Loucy (cell line): ENCODE measurements at regions not wholly inside any gene's neighbourhood (a gene's known extent, or its start where the extent isn't known, plus 50 kb on each side); places are given as distances from the start of the nearest gene placed in this dataset.

ENCODE experiments used
- EZH2phosphoT487 ChIP-seq: fragments of 200-600 bp; IDR thresholded peaks from 2 replicates; pipeline ENCODE4 v1.6.1; 2018; ENCODE audit warnings: antibody characterized with exemption, mild to moderate bottlenecking, moderate library complexity, borderline replicate concordance
- TF ChIP-seq, protein P1 (sequence below): fragments of 200-600 bp; sonication (generic); conservative IDR thresholded peaks from 2 replicates; pipeline ENCODE4 v1.5.1; 2014; ENCODE audit warnings: mild to moderate bottlenecking, antibody characterized with exemption, low read length

DNA sequence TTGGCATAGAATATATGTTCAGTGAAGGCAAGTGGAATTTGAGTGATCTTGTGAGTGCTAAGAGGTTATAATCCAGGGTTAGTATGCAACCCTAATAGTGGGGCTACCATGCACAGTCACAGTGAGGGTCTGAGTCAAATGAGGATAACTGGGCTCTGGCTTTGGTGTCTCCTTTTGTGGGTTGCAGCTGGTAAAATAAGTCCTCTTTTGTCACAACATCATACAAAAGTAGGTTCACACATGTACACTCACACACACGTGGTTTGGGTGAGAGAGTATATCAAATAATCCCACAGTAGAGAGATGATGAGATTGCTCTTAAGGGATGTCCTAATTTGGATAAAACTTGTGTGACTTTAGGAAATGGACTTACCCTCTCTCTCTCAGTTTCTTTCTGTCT, 79.6 kb upstream of the EOLA2 start:
- TF ChIP-seq, protein P1, sequence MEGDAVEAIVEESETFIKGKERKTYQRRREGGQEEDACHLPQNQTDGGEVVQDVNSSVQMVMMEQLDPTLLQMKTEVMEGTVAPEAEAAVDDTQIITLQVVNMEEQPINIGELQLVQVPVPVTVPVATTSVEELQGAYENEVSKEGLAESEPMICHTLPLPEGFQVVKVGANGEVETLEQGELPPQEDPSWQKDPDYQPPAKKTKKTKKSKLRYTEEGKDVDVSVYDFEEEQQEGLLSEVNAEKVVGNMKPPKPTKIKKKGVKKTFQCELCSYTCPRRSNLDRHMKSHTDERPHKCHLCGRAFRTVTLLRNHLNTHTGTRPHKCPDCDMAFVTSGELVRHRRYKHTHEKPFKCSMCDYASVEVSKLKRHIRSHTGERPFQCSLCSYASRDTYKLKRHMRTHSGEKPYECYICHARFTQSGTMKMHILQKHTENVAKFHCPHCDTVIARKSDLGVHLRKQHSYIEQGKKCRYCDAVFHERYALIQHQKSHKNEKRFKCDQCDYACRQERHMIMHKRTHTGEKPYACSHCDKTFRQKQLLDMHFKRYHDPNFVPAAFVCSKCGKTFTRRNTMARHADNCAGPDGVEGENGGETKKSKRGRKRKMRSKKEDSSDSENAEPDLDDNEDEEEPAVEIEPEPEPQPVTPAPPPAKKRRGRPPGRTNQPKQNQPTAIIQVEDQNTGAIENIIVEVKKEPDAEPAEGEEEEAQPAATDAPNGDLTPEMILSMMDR, result no peak
- no peak for TF ChIP-seq EZH2phosphoT487
